ENCODE measurements at regions not wholly inside any gene's neighbourhood (a gene's known extent, or its start where the extent isn't known, plus 50 kb on each side); places are given as distances from the start of the nearest gene placed in this dataset.

- no peak for DNase-seq
Measured at GRCh38 chr21:38921511-38922251, 116.0 kb downstream of the ETS2 start.

GRCh38 chr21:38920631-38921398, 115.1 kb downstream of the ETS2 start:
- DNase-seq, result no peak

GRCh38 chr21:38918607-38919346, 113.0 kb downstream of the ETS2 start:
- no peak for DNase-seq

GRCh38 chr21:38917043-38917774, 111.5 kb downstream of the ETS2 start:
- DNase-seq, result no peak

GRCh38 chr21:38916214-38916964, 110.7 kb downstream of the ETS2 start:
- no peak for DNase-seq

GRCh38 chr21:38915546-38915945, 109.8 kb downstream of the ETS2 start:
- DNase-seq, result no peak

GRCh38 chr21:38914528-38915293, 109.0 kb downstream of the ETS2 start:
- DNase-seq, result peak; percentile 42

GRCh38 chr21:38913893-38914527, 108.3 kb downstream of the ETS2 start:
- no peak for DNase-seq

GRCh38 chr21:38913120-38913892, 107.6 kb downstream of the ETS2 start:
- DNase-seq, result peak; percentile 26

GRCh38 chr21:38912789-38913119, 107.0 kb downstream of the ETS2 start:
- DNase-seq, result no peak

- DNase-seq, result no peak
Measured at GRCh38 chr21:38912102-38912629, 106.4 kb downstream of the ETS2 start.

GRCh38 chr21:38911484-38912101, 105.9 kb downstream of the ETS2 start:
- no peak for DNase-seq

- peak; percentile 59 for DNase-seq
Measured at GRCh38 chr21:38910390-38911067, 104.8 kb downstream of the ETS2 start.

GRCh38 chr21:38909929-38910328, 104.2 kb downstream of the ETS2 start:
- DNase-seq, result no peak

GRCh38 chr21:38909109-38909508, 103.4 kb downstream of the ETS2 start:
- no peak for DNase-seq

- DNase-seq, result no peak
Measured at GRCh38 chr21:38908537-38908936, 102.8 kb downstream of the ETS2 start.

- DNase-seq, result no peak
Measured at GRCh38 chr21:38905752-38906151, 100.0 kb downstream of the ETS2 start.

GRCh38 chr21:38905328-38905727, 99.6 kb downstream of the ETS2 start:
- DNase-seq, result no peak

- DNase-seq, result no peak
Measured at GRCh38 chr21:38903690-38904139, 98.0 kb downstream of the ETS2 start.
